Activated CD8-positive, alpha-beta memory T cell treated with anti-CD3 and anti-CD28 coated beads for 4 hours (primary cell): ENCODE measurements at regions not wholly inside any gene's neighbourhood (a gene's known extent, or its start where the extent isn't known, plus 50 kb on each side); places are given as distances from the start of the nearest gene placed in this dataset.
"Not testable (repeated sequence)": the region's sequence is repeated elsewhere in the genome, so short reads cannot be mapped to it uniquely, and the experiment has no call there.

Experiments used
- DNase-seq, 2 donors: peaks; one replicate each; pipeline ENCODE4 v3.0.0-alpha.2; 2020; ENCODE audit warnings: low read depth in 2 of 2

GRCh38 chr15:39242345-39242744 lies 338.5 kb upstream of the THBS1 start:
- no peak for DNase-seq

- DNase-seq, result no peak
Observed at GRCh38 chr15:39243396-39243795, 337.5 kb upstream of the THBS1 start.

- DNase-seq, result no peak
Observed at GRCh38 chr15:39244776-39245175, 336.1 kb upstream of the THBS1 start.

GRCh38 chr15:39246523-39246922 lies 334.4 kb upstream of the THBS1 start:
- DNase-seq, result no peak

GRCh38 chr15:39247574-39247973 lies 333.3 kb upstream of the THBS1 start:
- no peak for DNase-seq

- no peak for DNase-seq
Observed at GRCh38 chr15:39248204-39248603, 332.7 kb upstream of the THBS1 start.

GRCh38 chr15:39250001-39250400 lies 330.9 kb upstream of the THBS1 start:
- DNase-seq, result no peak

GRCh38 chr15:39250460-39251186 lies 330.3 kb upstream of the THBS1 start:
- DNase-seq, result no peak

GRCh38 chr15:39251413-39252133 lies 329.3 kb upstream of the THBS1 start:
- no peak for DNase-seq

- no peak for DNase-seq
Observed at GRCh38 chr15:39252134-39252470, 328.8 kb upstream of the THBS1 start.

- no peak for DNase-seq
Observed at GRCh38 chr15:39253552-39253951, 327.3 kb upstream of the THBS1 start.

- no peak for DNase-seq
Observed at GRCh38 chr15:39254181-39254580, 326.7 kb upstream of the THBS1 start.

- no peak for DNase-seq
Observed at GRCh38 chr15:39255760-39256159, 325.1 kb upstream of the THBS1 start.

GRCh38 chr15:39260391-39260790 lies 320.5 kb upstream of the THBS1 start:
- DNase-seq, result no peak

- DNase-seq, result no peak
Observed at GRCh38 chr15:39260791-39261190, 320.1 kb upstream of the THBS1 start.

GRCh38 chr15:39261397-39262183 lies 319.3 kb upstream of the THBS1 start:
- DNase-seq, result not testable (repeated sequence)

- not testable (repeated sequence) for DNase-seq
Observed at GRCh38 chr15:39262995-39263772, 317.7 kb upstream of the THBS1 start.

GRCh38 chr15:39265261-39265660 lies 315.6 kb upstream of the THBS1 start:
- DNase-seq, result no peak

- no peak for DNase-seq
Observed at GRCh38 chr15:39266890-39267289, 314.0 kb upstream of the THBS1 start.

GRCh38 chr15:39267685-39268084 lies 313.2 kb upstream of the THBS1 start:
- DNase-seq, result no peak

- DNase-seq, result no peak
Observed at GRCh38 chr15:39269352-39269751, 311.5 kb upstream of the THBS1 start.

- no peak for DNase-seq
Observed at GRCh38 chr15:39269821-39270220, 311.1 kb upstream of the THBS1 start.
